GM21576 (cell line): ENCODE measurements at regions not wholly inside any gene's neighbourhood (a gene's known extent, or its start where the extent isn't known, plus 50 kb on each side); places are given as distances from the start of the nearest gene placed in this dataset.

Source experiments
- ATAC-seq: cut with Tn5 transposase; IDR thresholded peaks from one replicate; pipeline ENCODE4 v1.9.1; 2021; ENCODE audit warnings: mild to moderate bottlenecking, moderate library complexity; ENCODE audit not compliant: unreplicated experiment

DNA sequence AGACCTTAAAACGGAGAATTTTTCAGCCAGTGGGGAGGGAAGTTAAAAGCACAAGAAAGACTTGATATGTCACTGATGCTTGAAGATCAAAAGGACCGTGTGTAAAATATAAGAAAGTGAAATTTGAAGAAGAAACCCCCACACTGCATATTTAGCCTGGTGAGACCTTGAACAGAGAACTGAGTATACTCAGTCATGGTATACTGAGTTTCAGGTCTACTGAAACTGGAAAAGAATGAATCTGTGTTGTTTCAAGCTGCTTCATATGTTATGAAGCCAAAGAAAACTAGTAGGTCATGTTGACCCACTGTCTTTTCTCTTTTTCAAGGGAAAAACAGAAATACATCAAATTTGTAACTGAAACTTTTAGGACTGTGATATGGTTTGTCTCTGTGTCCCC is 443.8 kb upstream of the GJE1 start:
- peak; percentile 75 for ATAC-seq

GRCh38 chr6:141685416-141685815 is 447.3 kb upstream of the GJE1 start:
- no peak for ATAC-seq

DNA sequence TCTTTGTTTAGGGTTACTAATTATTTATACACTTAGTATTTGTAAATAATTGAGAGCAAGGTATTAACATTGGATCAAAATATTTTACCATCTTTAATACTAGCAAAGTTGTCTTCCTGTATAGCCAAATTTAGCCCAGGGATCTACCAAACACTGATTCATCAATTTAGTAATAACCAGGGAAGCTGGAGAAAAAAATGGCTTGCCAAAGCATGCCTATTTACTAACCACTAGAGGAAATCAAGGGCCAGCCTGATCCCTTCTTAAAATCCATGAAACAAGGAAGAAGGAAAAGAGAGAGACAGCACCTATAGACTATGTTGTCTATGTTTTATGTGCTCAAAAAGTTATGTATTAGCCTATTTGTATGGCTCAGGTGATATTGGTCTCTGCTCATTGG is 450.3 kb upstream of the GJE1 start:
- ATAC-seq = no peak

DNA sequence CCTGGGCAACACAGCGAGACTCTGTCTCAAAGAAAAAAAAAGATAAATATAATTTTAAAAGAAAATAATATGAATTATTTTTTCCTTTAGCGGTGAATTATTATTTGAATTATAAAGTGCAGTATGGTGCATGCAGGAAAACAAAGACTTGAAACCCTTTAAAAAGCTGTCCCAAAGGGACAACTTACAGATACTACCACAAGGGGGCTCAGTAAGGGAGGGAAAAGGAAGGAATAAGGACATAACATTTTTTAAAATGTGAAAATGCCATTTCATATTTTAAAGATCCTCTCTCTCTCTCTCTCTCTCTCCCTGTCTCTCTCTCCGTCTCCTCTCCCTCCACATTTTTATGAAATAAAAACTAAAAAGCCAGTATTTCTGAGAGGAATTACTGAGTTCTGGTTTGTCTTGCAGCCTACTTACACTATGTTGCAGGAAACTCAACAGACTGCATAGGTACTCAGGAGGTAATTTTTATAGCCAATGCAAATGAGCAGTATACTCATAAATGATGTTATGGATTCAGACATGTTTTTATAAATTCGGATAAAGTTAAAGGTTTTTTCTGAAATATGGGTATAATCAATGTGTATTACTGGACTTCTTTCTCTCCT is 455.0 kb upstream of the GJE1 start:
- ATAC-seq = peak; percentile 58

DNA sequence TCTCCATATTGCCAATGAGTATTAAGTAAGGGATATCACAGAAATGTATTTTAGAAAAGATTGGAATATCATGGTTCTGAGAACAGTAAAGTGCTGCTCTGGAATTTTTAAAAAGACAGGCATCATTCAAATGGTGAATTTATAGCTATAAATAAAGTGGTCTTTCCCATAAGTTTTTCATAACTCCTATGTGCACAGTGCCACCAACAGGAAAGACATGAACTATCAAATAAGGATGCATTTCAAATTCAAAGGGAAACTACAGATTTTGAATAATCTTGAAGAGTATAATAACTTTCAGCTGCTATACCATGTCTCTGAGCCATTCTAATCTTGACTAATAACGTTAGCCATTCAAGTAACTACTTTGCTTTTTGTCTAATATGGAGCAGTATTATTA is 456.8 kb upstream of the GJE1 start:
- no peak for ATAC-seq

DNA sequence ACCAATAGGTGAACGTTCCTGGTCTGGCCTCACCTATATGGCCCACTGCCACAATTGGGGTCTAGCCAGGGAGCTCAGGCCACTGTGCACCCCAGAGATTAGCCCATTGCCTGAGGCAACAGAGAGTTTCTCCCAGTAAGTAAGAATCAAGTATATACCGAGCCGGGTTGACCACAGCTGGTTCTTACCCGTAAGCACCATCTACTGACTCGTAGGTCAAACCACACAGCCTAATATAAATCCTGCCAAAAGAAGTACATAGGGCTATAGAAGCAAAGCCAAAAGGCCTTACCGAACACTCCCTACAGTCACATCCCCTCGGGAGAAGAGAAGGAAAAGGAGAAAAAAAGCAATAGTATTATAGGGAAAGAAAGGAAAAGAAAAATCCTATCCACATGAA is 463.6 kb upstream of the GJE1 start:
- ATAC-seq = no peak

GRCh38 chr6:141667580-141668309 is 465.0 kb upstream of the GJE1 start:
- ATAC-seq = no peak

- no peak for ATAC-seq
Measured at GRCh38 chr6:141666187-141666586, 466.5 kb upstream of the GJE1 start.

GRCh38 chr6:141664744-141665143 is 468.0 kb upstream of the GJE1 start:
- ATAC-seq = no peak

DNA sequence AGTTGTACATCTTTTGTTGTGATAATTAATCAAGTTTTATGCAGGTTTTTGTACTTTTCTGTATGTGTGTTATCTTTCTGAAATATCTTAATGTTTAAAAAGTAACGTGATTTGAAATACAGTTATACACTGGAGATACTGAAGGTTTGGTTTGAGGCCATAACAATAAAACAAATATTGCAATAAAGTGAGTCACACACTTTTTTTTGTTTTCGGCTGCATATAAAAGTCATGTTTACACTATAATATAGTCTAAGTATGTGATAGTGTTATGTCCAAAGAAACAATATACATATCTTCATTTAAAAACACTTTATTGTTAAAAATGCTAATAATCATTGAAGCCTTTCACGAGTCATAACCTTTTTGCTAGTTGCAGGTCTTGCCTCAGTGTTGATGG is 473.1 kb upstream of the GJE1 start:
- ATAC-seq = no peak

GRCh38 chr6:141658696-141659095 is 474.0 kb upstream of the GJE1 start:
- no peak for ATAC-seq

DNA sequence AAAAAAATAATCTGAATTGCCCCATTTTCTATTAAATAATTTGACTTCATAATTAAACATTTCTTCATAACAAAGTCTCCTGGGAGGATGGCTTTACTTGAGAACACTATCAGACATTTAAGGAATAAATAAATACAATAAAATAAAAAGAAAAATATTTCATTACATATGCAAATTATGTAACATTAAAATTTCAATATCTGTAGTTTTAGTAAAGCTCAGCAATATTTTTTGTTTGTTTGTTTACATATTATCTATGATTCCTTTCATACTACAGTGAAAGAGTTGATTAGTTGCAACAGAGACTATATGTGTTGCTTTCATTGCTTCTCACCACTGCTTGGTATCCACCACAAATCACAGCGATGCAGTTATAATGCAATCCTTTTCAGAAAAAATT is 474.9 kb upstream of the GJE1 start:
- ATAC-seq = no peak

GRCh38 chr6:141653590-141653989 is 479.1 kb upstream of the GJE1 start:
- no peak for ATAC-seq

GRCh38 chr6:141641951-141642350 is 490.8 kb upstream of the GJE1 start:
- no peak for ATAC-seq

DNA sequence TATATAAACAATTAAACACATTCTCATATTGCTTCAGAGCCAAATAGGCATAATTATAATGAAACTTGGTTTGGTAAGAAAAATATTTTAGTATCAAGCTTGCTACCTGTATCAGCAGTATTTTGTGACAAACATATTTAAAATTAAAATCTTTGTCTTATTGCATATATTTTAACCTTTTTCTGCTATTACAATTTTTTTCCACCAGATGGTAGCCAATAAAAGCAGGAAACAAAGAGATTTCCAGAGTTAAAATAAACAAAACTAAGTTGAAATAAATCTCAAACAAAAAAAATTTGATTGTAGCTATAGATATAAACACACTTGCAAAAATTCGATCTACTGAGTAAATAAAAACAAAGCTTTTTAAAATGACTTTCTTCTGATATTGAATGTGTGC is 491.3 kb upstream of the GJE1 start:
- ATAC-seq = no peak

DNA sequence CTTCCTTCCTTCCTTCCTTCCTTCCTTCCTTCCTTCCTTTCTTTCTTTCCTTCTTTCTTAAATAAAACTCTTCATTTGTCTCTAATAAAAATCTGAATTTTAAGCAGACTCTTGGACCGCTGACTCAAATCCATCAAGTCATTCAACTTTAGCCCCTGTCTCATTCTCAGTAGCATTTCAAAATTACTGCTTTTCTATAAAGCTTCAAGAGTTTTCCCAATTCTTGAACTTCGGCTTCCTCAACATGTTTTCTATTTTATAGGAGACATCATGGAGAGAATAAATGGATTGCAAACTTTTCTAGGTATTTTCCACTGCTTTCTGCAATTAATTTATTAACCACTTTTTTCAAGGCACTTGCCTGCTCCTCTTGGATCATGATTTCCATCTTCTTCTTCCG is 497.1 kb upstream of the GJE1 start:
- no peak for ATAC-seq

DNA sequence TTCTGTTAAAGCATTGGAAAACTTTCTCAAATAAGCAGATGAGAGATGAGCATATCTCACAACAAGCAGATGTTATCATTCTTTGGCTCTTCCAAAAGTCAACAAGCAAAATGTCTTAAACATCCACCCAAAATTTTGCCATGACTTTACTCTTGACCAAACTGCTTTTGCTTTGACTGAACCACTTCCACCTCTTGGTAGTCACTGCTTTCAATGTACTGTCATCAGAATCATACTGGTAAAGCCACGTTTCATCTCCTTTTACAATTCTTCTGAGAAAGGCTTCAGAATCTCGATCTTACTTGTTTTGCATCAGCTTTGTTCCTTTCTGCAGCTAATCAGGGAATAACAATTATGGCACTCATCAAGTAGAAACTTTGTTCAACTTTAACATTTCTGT is 498.5 kb upstream of the GJE1 start:
- no peak for ATAC-seq

DNA sequence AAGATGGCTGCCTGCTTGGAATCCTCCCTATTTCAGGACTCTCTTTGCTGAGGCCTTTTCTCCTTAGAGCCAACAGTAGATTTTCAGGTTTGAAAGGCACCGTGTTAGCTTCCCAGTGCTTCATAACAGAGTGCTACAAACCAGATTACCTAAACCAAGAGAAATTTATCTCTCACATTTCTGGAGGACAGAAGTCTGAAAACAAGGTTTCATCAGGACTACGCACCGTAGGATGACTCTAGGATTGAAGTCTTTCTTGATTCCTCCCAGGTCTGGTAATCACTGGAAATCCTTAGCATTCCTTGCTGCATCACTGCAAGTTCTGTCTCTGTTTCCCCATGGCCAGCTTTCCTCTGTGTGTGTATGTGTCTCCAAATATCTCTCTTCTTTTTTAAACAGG is 508.4 kb upstream of the GJE1 start:
- no peak for ATAC-seq

DNA sequence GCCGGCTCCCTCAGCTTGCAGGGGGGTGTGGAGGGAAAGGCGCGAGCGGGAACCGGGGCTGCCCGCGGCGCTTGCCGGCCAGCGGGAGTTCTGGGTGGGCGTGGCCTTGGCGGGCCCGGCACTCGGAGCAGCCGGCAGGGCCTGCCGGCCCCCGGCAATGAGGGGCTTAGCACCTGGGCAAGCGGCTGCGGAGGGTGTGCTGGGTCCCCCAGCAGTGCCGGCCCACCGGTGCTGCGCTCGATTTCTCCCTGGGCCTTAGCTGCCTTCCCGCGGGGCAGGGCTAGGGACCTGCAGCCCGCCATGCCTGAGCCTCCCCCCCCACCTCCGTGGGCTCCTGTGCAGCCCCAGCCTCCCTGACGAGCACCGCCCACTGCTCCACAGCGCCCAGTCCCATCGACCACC is 514.5 kb upstream of the GJE1 start:
- no peak for ATAC-seq

DNA sequence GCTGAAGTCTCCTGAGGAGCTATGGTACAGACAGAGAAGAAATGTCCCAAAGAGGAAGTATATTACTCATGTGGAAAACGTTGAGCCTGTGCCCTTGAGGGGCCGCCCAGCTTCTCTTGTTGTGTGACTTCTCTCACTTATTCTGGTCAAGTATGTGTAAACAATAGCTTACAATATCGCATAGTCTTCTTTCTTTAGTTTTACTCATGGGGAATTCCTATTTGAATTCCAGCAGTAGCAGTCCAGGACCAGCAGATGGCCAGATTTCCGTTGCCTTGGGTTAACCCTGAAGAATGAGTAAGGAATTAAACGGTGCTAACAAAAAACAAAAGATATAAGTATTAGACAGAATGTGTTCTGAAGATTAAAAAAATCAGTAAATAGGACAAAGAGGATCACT is 522.0 kb upstream of the GJE1 start:
- no peak for ATAC-seq

DNA sequence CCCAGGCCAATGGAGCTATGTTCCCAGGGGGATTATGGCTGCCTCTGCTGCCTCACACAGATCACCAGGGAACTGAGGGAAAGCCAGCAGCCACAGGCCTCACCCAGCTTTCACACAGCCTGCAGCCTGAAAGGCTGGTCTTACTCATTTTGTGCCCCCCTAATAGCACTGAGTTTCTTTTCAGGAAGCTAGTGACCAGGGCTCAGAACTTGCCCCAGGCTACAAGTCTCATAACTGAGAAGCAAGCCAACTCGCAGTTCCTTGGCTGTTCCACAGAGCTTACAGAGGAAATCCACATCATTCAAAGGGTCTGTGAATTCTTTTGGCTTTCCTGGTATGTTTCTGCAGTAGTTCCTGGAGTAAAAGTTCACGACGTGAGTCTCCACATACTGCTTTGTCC is 524.8 kb upstream of the GJE1 start:
- ATAC-seq = no peak

- ATAC-seq = no peak
Measured at GRCh38 chr6:141598487-141598886, 534.2 kb upstream of the GJE1 start.

DNA sequence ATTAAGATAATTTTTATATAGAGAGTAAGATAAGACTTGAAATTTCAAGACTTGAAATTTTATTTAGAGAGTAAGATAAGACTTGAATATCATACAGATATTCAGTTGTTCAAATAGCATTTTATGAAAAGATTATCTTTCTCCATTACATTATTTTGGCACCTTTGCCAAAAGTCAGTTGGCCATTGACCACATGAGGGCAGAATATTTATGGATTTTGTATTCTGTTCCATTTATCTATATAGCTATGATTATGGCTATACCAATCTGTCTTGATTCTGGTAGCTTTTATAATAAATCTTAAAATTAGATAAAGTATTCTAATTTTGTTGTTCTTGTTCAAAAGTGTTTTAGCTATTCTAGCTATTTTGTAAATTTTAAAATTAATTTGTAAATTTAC is 537.9 kb upstream of the GJE1 start:
- ATAC-seq = no peak
